ENCODE measurements at regions not wholly inside any gene's neighbourhood (a gene's known extent, or its start where the extent isn't known, plus 50 kb on each side); places are given as distances from the start of the nearest gene placed in this dataset.

- TF ChIP-seq E4F1 (IDR thresholded peaks at IDR 0.05; ENCODE audit: borderline replicate concordance, partially characterized antibody) = no peak
- no peak for TF ChIP-seq FOXK2 (IDR thresholded peaks at IDR 0.05)
- TF ChIP-seq ZBED1 (IDR thresholded peaks at IDR 0.05; ENCODE audit: borderline replicate concordance) = no peak
- TF ChIP-seq BRCA1 (IDR thresholded peaks at IDR 0.05; ENCODE audit: low read depth, low read length) = no peak
These were observed 157.5 kb upstream of the FSTL4 start (continued) for GRCh38 chr5:133769842-133770241.

- no peaks in the 10 kb centered on the region; the same call in 2 of the 3 replicates for H3K9me3 ChIP-seq (replicated peaks; ENCODE audit: control insufficient read depth, insufficient read depth, low read length)
- POLR2A ChIA-PET = no interaction called here
- no TSS peak for BruUV-seq (replicated peaks)
- H3K79me2 ChIP-seq (ENCODE audit: control insufficient read depth, insufficient read depth, low read length) = no peaks in the 10 kb centered on the region
- TF ChIP-seq CUX1 (IDR thresholded peaks at IDR 0.05; ENCODE audit: insufficient replicate concordance, low read depth, low read length) = no peak
- no peak overlapping the region for H3K27ac ChIP-seq (ENCODE audit: control insufficient read depth, insufficient read depth)
- WGBS (ENCODE audit: insufficient coverage, insufficient replicate concordance, low lambda C conversion rate, missing lambda C conversion rate) = 9% methylated on average over 4 of the region's 4 CpGs
- in situ Hi-C loops (cut with MboI) (no loop called here), intact Hi-C loops (cut with micrococcal nuclease; ENCODE audit: unreplicated experiment) (no loop called here)
- no peak overlapping the region for H3K9ac ChIP-seq (ENCODE audit: control insufficient read depth, insufficient read depth, low read length)
- no peaks in the 10 kb centered on the region for H3K36me3 ChIP-seq (ENCODE audit: control insufficient read depth in 2 of 2, insufficient read depth in 2 of 2, low read length in 1 of 2)
- RAD21 ChIA-PET (ENCODE audit: unreplicated experiment) = no interaction called here
- DNase-seq (ENCODE audit: low read depth, low spot score) = no peak
- no peak overlapping the region for H3K4me2 ChIP-seq (ENCODE audit: control insufficient read depth, insufficient read depth)
- H4K20me1 ChIP-seq (ENCODE audit: control insufficient read depth, insufficient read depth) = no peaks in the 10 kb centered on the region
- SMC1A ChIA-PET (ENCODE audit: uncharacterized antibody, unreplicated experiment) = no interaction called here
- no peak for FAIRE-seq
- no peak overlapping the region for H2AFZ ChIP-seq (ENCODE audit: control insufficient read depth, low read depth, low read length)
- no peak overlapping the region for H3K4me3 ChIP-seq
- peaks cover 0 to 9% of the 10 kb centered on the region in 2 experiments; a peak in 3 of 4 replicates for H3K27me3 ChIP-seq (replicated peaks in 1 of 2; ENCODE audit: control insufficient read depth in 2 of 2, insufficient read depth in 2 of 2, low read length in 1 of 2)
- CTCF ChIA-PET = no interaction called here
- ATAC-seq = no peak
- H3K4me1 ChIP-seq (ENCODE audit: control insufficient read depth, insufficient read depth, low read length) = no peaks in the 10 kb centered on the region
These were observed 151.4 kb upstream of the FSTL4 start for GRCh38 chr5:133763744-133764143.
